Spleen (tissue), 7 donors: ENCODE measurements at regions not wholly inside any gene's neighbourhood (a gene's known extent, or its start where the extent isn't known, plus 50 kb on each side); places are given as distances from the start of the nearest gene placed in this dataset.

Source experiments
- POLR2A ChIP-seq, 3 donors: fragments of 450-650 bp; IDR thresholded peaks; one replicate each; pipeline ENCODE4 v1.5.1; 2017; ENCODE audit warnings: antibody characterized with exemption in 3 of 3, mild to moderate bottlenecking in 1 of 3
- TF ChIP-seq, protein P1 (sequence below), 11 experiments: fragments of 200-600 bp in 7 of 11; fragments of 450-650 bp in 4 of 11; sonication (generic) in 4 of 11; IDR thresholded peaks in 8 of 11; conservative IDR thresholded peaks in 3 of 11; 1 replicate in 7 of 11; 2 replicates in 4 of 11; pipeline versions ENCODE4 v1.4.0 to v1.8.0; 2016 to 2021; ENCODE audit warnings: antibody characterized with exemption in 11 of 11, inconsistent platforms in 4 of 11, mild to moderate bottlenecking in 1 of 11
- donor health status: DM: no; HTN: no; CAD: no; lungs with moderate emphysema.
- donor health status: DM: no; HTN: no; CAD: no.
- donor health status: DM: no; HTN: no; CAD: no.

GRCh38 chr4:41358647-41359421, 102.1 kb downstream of the UCHL1 start:
- TF ChIP-seq, protein P1, sequence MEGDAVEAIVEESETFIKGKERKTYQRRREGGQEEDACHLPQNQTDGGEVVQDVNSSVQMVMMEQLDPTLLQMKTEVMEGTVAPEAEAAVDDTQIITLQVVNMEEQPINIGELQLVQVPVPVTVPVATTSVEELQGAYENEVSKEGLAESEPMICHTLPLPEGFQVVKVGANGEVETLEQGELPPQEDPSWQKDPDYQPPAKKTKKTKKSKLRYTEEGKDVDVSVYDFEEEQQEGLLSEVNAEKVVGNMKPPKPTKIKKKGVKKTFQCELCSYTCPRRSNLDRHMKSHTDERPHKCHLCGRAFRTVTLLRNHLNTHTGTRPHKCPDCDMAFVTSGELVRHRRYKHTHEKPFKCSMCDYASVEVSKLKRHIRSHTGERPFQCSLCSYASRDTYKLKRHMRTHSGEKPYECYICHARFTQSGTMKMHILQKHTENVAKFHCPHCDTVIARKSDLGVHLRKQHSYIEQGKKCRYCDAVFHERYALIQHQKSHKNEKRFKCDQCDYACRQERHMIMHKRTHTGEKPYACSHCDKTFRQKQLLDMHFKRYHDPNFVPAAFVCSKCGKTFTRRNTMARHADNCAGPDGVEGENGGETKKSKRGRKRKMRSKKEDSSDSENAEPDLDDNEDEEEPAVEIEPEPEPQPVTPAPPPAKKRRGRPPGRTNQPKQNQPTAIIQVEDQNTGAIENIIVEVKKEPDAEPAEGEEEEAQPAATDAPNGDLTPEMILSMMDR (IDR thresholded peaks at IDR 0.05 in 8 of 11, conservative IDR thresholded peaks at IDR 0.05 in 3 of 11) = no peak
- no peak for TF ChIP-seq POLR2A (IDR thresholded peaks at IDR 0.05)
